Fibroblast of lung (primary cell): ENCODE measurements at regions not wholly inside any gene's neighbourhood (a gene's known extent, or its start where the extent isn't known, plus 50 kb on each side); places are given as distances from the start of the nearest gene placed in this dataset.

Source experiments
- DNase-seq, 2 donors: peaks; one replicate each; pipeline versions ENCODE4 v3.0.0 to v3.0.0-alpha.2; 2010; ENCODE audit warnings: low read depth in 2 of 2
- H2AFZ ChIP-seq: 2 replicates; pipeline ENCODE4 v1.5.1; 2012; ENCODE audit warnings: low read length, control low read depth, inconsistent platforms
- H3K27ac ChIP-seq: 2 replicates; pipeline ENCODE4 v1.5.1; 2011; ENCODE audit warnings: low read length, control low read depth; ENCODE audit not compliant: insufficient read depth
- H3K27me3 ChIP-seq: 2 replicates; pipeline ENCODE4 v1.5.1; 2011; ENCODE audit warnings: mild to moderate bottlenecking, low read length; ENCODE audit not compliant: control insufficient read depth, insufficient read depth
- H3K36me3 ChIP-seq: 2 replicates; pipeline ENCODE4 v1.5.1; 2011; ENCODE audit warnings: low read length; ENCODE audit not compliant: control insufficient read depth, insufficient read depth
- H3K4me1 ChIP-seq: 2 replicates; pipeline ENCODE4 v1.5.1; 2011; ENCODE audit warnings: low read length; ENCODE audit not compliant: control insufficient read depth, insufficient read depth; ENCODE audit errors: extremely low read depth
- H3K4me2 ChIP-seq: 2 replicates; pipeline ENCODE4 v1.5.1; 2011; ENCODE audit warnings: low read length, control low read depth; ENCODE audit not compliant: insufficient read depth; ENCODE audit errors: extremely low read depth
- H3K4me3 ChIP-seq, 4 experiments: fragments of 200-600 bp in 1 of 4; sonication (generic) in 1 of 4; replicated peaks in 1 of 4; 2 replicates each; pipeline ENCODE4 v1.5.1; 2011 to 2016; ENCODE audit warnings: low read length in 4 of 4, low read depth in 3 of 4, mild to moderate bottlenecking in 3 of 4, control low read depth in 2 of 4, inconsistent platforms in 1 of 4, mixed read lengths in 1 of 4; ENCODE audit not compliant: insufficient read depth in 1 of 4; ENCODE audit errors: control extremely low read depth in 1 of 4
- H3K79me2 ChIP-seq: 2 replicates; pipeline ENCODE4 v1.5.1; 2012; ENCODE audit warnings: mild to moderate bottlenecking, low read length, inconsistent platforms; ENCODE audit not compliant: control insufficient read depth, insufficient read depth
- H3K9ac ChIP-seq: 2 replicates; pipeline ENCODE4 v1.5.1; 2011; ENCODE audit warnings: mild to moderate bottlenecking, low read length, control low read depth; ENCODE audit not compliant: insufficient read depth
- H3K9me3 ChIP-seq: 2 replicates; pipeline ENCODE4 v1.5.1; 2012; ENCODE audit warnings: low read depth, low read length; ENCODE audit not compliant: control insufficient read depth, insufficient read depth
- H4K20me1 ChIP-seq: 2 replicates; pipeline ENCODE4 v1.5.1; 2011; ENCODE audit warnings: low read length; ENCODE audit not compliant: control insufficient read depth, insufficient read depth; ENCODE audit errors: extremely low read depth
- CTCF ChIP-seq, 2 donors: IDR thresholded peaks in 1 of 2; conservative IDR thresholded peaks in 1 of 2; 1 replicate in 1 of 2; 2 replicates in 1 of 2; pipeline ENCODE4 v1.5.1; 2011 to 2012; ENCODE audit warnings: low read length in 2 of 2, control low read depth in 1 of 2, inconsistent platforms in 1 of 2, low read depth in 1 of 2, mild to moderate bottlenecking in 1 of 2
- EZH2 ChIP-seq: IDR thresholded peaks from 2 replicates; pipeline ENCODE4 v1.5.1; 2012; ENCODE audit warnings: low read length, control low read depth, mild to moderate bottlenecking; ENCODE audit errors: missing control alignments

- H3K27me3 ChIP-seq = no peaks in the 10 kb centered on the region
- no peak overlapping the region for H2AFZ ChIP-seq
- TF ChIP-seq EZH2 (no peak), CTCF (conservative IDR thresholded peaks at IDR 0.05 in 1 of 2, IDR thresholded peaks at IDR 0.05 in 1 of 2; ENCODE audit: low read depth in 1 of 2, low read length in 2 of 2) (no peak)
- no peak overlapping the region for H3K9ac ChIP-seq
- no peaks in the 10 kb centered on the region for H3K4me1 ChIP-seq
- no peaks in the 10 kb centered on the region for H3K36me3 ChIP-seq
- no peak overlapping the region for H3K4me3 ChIP-seq
- H3K9me3 ChIP-seq = no peaks in the 10 kb centered on the region
- H3K27ac ChIP-seq = no peak overlapping the region
- H3K4me2 ChIP-seq = no peak overlapping the region
- no peaks in the 10 kb centered on the region for H4K20me1 ChIP-seq
- no peak for DNase-seq
- H3K79me2 ChIP-seq = no peaks in the 10 kb centered on the region
Observed at GRCh38 chr5:9958914-9959313, 290.8 kb downstream of the ATPSCKMT start.

DNA sequence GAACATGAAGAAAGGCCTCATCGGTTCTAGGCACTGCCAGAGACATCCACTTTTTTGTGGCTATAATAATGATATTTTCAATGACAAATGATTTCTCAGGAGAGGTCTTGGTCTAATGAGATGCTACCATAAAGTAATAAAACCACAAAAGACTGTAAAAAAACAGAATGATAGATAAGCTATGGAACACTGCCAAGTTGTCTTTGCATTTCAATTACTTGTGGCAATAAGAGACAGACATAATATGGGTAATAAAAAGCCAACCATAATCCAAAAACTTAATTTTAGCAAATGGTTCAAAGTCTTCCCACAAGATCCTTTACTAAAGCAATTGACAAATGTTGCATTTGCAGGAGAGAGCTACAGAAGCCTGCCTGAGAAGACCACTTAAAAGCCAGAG is 292.5 kb downstream of the ATPSCKMT start:
- no peak overlapping the region for H3K9ac ChIP-seq
- H4K20me1 ChIP-seq = no peaks in the 10 kb centered on the region
- DNase-seq = no peak
- H3K4me3 ChIP-seq = no peak overlapping the region
- no peaks in the 10 kb centered on the region for H3K4me1 ChIP-seq
- no peak overlapping the region for H3K4me2 ChIP-seq
- H3K27me3 ChIP-seq = no peaks in the 10 kb centered on the region
- H2AFZ ChIP-seq = no peak overlapping the region
- no peaks in the 10 kb centered on the region for H3K79me2 ChIP-seq
- H3K9me3 ChIP-seq = no peaks in the 10 kb centered on the region
- no peak overlapping the region for H3K27ac ChIP-seq
- H3K36me3 ChIP-seq = no peaks in the 10 kb centered on the region
- no peak for TF ChIP-seq EZH2
- no peak for TF ChIP-seq CTCF (conservative IDR thresholded peaks at IDR 0.05 in 1 of 2, IDR thresholded peaks at IDR 0.05 in 1 of 2; ENCODE audit: low read depth in 1 of 2, low read length in 2 of 2)

GRCh38 chr5:9956725-9957124 is 293.0 kb downstream of the ATPSCKMT start:
- no peak overlapping the region for H2AFZ ChIP-seq
- H3K4me1 ChIP-seq = no peaks in the 10 kb centered on the region
- H3K9me3 ChIP-seq = no peaks in the 10 kb centered on the region
- DNase-seq = no peak
- H3K4me2 ChIP-seq = no peak overlapping the region
- no peaks in the 10 kb centered on the region for H3K79me2 ChIP-seq
- H4K20me1 ChIP-seq = no peaks in the 10 kb centered on the region
- TF ChIP-seq EZH2 = no peak
- TF ChIP-seq CTCF (conservative IDR thresholded peaks at IDR 0.05 in 1 of 2, IDR thresholded peaks at IDR 0.05 in 1 of 2; ENCODE audit: low read depth in 1 of 2, low read length in 2 of 2) = no peak
- no peaks in the 10 kb centered on the region for H3K27me3 ChIP-seq
- H3K27ac ChIP-seq = no peak overlapping the region
- H3K9ac ChIP-seq = no peak overlapping the region
- H3K36me3 ChIP-seq = no peaks in the 10 kb centered on the region
- no peak overlapping the region for H3K4me3 ChIP-seq
